HepG2 (cell line): ENCODE measurements at regions not wholly inside any gene's neighbourhood (a gene's known extent, or its start where the extent isn't known, plus 50 kb on each side); places are given as distances from the start of the nearest gene placed in this dataset.

ENCODE experiments used
- ATAC-seq: fragments of 200-7000 bp; cut with Tn5 transposase; 3 replicates; pipeline ENCODE4 v1.9.1; 2020; ENCODE audit warnings: mild to moderate bottlenecking, moderate library complexity
- BruUV-seq: library from RNA; stranded (reverse); fragments of 400-500 nt; replicated peaks from 2 replicates; lab custom pipeline; 2021; lab: Mats Ljungman, UMichigan
- CTCF ChIA-PET: fragments of 300-600 bp; formaldehyde crosslinking; extraction: SDS; loops from one replicate; lab custom pipeline; 2021; ENCODE audit warnings: low total read pairs, inconsistent platforms, low intra/inter-chr PET ratio; lab: Yijun Ruan, JAX
- POLR2A ChIA-PET: fragments of 350-600 bp; sonication (Branson Sonifier 250); formaldehyde crosslinking; loops from one replicate; lab custom pipeline; 2020; ENCODE audit warnings: antibody characterized with exemption, inconsistent platforms; lab: Yijun Ruan, JAX
- DNase-seq: peaks from one replicate; pipeline ENCODE4 v3.0.0-alpha.2; 2015; ENCODE audit warnings: low spot score
- FAIRE-seq: peaks from 3 replicates; lab custom pipeline; 2011; peaks lifted over from hg19 to GRCh38; lab: Jason Lieb, UNC
- H2AFZ ChIP-seq: one replicate; pipeline ENCODE4 v1.6.1; 2011; ENCODE audit warnings: low read length, inconsistent platforms
- H3K27ac ChIP-seq: fragments of 300-600 bp; 3 replicates; pipeline ENCODE4 v1.8.0; 2011; ENCODE audit warnings: mixed run types, mild to moderate bottlenecking, mixed read lengths, low read length, inconsistent platforms; ENCODE audit not compliant: insufficient read depth; ENCODE audit errors: extremely low read length
- H3K27me3 ChIP-seq, 2 experiments: fragments of 200-600 bp in 1 of 2; 2 replicates in 1 of 2; 3 replicates in 1 of 2; pipeline versions ENCODE4 v1.6.0 to v1.8.0; 2011; ENCODE audit warnings: low read length in 2 of 2, mild to moderate bottlenecking in 2 of 2, moderate library complexity in 2 of 2, inconsistent platforms in 1 of 2; ENCODE audit not compliant: insufficient read depth in 2 of 2, control insufficient read depth in 1 of 2
- H3K36me3 ChIP-seq, 2 experiments: fragments of 200-600 bp in 1 of 2; replicated peaks in 1 of 2; 2 replicates in 1 of 2; 3 replicates in 1 of 2; pipeline versions ENCODE4 v1.5.1 to v1.8.0; 2011; ENCODE audit warnings: low read length in 2 of 2, inconsistent platforms in 1 of 2; ENCODE audit not compliant: insufficient read depth in 2 of 2, control insufficient read depth in 1 of 2
- H3K4me1 ChIP-seq: 2 replicates; pipeline ENCODE4 v1.5.1; 2012; ENCODE audit warnings: low read length, inconsistent platforms; ENCODE audit not compliant: insufficient read depth
- H3K4me2 ChIP-seq: 2 replicates; pipeline ENCODE4 v1.6.0; 2011; ENCODE audit warnings: low read depth, low read length, inconsistent platforms
- H3K4me3 ChIP-seq, 3 experiments: fragments of 200-600 bp in 1 of 3; sonication (generic), shearing (Covaris generic) in 1 of 3; replicated peaks in 1 of 3; 2 replicates each; pipeline ENCODE4 v1.5.1; 2011 to 2016; ENCODE audit warnings: low read length in 3 of 3, inconsistent platforms in 2 of 3, low read depth in 2 of 3, mild to moderate bottlenecking in 2 of 3, control low read depth in 1 of 3, mixed read lengths in 1 of 3; ENCODE audit not compliant: insufficient read depth in 1 of 3
- H3K79me2 ChIP-seq: one replicate; pipeline ENCODE4 v1.6.1; 2011; ENCODE audit warnings: low read length, inconsistent platforms; ENCODE audit not compliant: insufficient read depth
- H3K9ac ChIP-seq: 2 replicates; pipeline ENCODE4 v1.6.0; 2011; ENCODE audit warnings: mild to moderate bottlenecking, low read depth, low read length, inconsistent platforms; ENCODE audit not compliant: insufficient read depth
- H3K9me3 ChIP-seq: 2 replicates; pipeline ENCODE4 v1.5.1; 2012; ENCODE audit warnings: mild to moderate bottlenecking, low read length
- H4K20me1 ChIP-seq: 2 replicates; pipeline ENCODE4 v1.6.0; 2011; ENCODE audit warnings: inconsistent platforms, mild to moderate bottlenecking, low read length, moderate library complexity; ENCODE audit not compliant: insufficient read depth
- FIP1L1 ChIP-seq: fragments of 200-400 bp; formaldehyde crosslinking; IDR thresholded peaks from 2 replicates; pipeline ENCODE4 v1.6.1; 2018; ENCODE audit warnings: low read depth, mild to moderate bottlenecking, low read length, moderate library complexity, borderline replicate concordance; ENCODE audit not compliant: insufficient read depth
- FOXJ3 ChIP-seq: sonication (generic); formaldehyde crosslinking; IDR thresholded peaks from 2 replicates; pipeline ENCODE4 v1.4.0; 2020; ENCODE audit warnings: missing genetic modification reagents, mild to moderate bottlenecking, borderline replicate concordance
- MATR3 ChIP-seq: sonication (generic); formaldehyde crosslinking; IDR thresholded peaks from 2 replicates; pipeline ENCODE4 v1.4.0; 2020; ENCODE audit warnings: missing genetic modification reagents
- MEIS2 ChIP-seq: sonication (generic); formaldehyde crosslinking; IDR thresholded peaks from 2 replicates; pipeline ENCODE4 v1.9.0; 2021; ENCODE audit warnings: mild to moderate bottlenecking, missing genetic modification reagents
- POLR2AphosphoS2 ChIP-seq: IDR thresholded peaks from 2 replicates; pipeline ENCODE4 v1.6.1; 2011; ENCODE audit warnings: low read depth, low read length, improper control_type of control experiment
- TCF7L2 ChIP-seq: IDR thresholded peaks from 2 replicates; pipeline ENCODE4 v1.6.1; 2011; ENCODE audit warnings: mild to moderate bottlenecking, low read depth, low read length, moderate library complexity
- U2AF1 ChIP-seq: fragments of 200-400 bp; formaldehyde crosslinking; optimal IDR thresholded peaks from 2 replicates; pipeline ENCODE3; 2017; ENCODE audit warnings: mild to moderate bottlenecking, low read depth, low read length
- WIZ ChIP-seq: sonication (generic); formaldehyde crosslinking; IDR thresholded peaks from 2 replicates; pipeline ENCODE4 v1.5.1; 2020; ENCODE audit warnings: mild to moderate bottlenecking, missing genetic modification reagents
- ZNF883 ChIP-seq: sonication (generic); formaldehyde crosslinking; IDR thresholded peaks from 2 replicates; pipeline ENCODE4 v1.5.1; 2020; ENCODE audit warnings: mild to moderate bottlenecking, missing genetic modification reagents; ENCODE audit errors: not compliant biosample characterization
- WGBS: methylation state at CpG from one replicate; pipeline ENCODE4 v1.1.6; 2017; ENCODE audit warnings: low lambda C conversion rate; 5-methylcytosine and 5-hydroxymethylcytosine counted together
- in situ Hi-C: cut with HindIII; loops from 2 replicates; pipeline ENCODE4 v1.10.0; 2017; ENCODE audit warnings: low pct_unique_long_range_greater_than_20kb; ENCODE audit not compliant: extremely low pct_ligation_motif_present
- intact Hi-C: fragments of 100-400 bp; cut with micrococcal nuclease; formaldehyde crosslinking; loops from one replicate; pipeline ENCODE4 v1.10.0; 2022; ENCODE audit not compliant: unreplicated experiment
- TF ChIP-seq, protein P1 (sequence below): IDR thresholded peaks from 2 replicates; pipeline ENCODE4 v1.6.1; 2016; ENCODE audit warnings: low read depth, missing genetic modification reagents, missing compliant biosample characterization
- TF ChIP-seq, protein P2 (sequence below): sonication (generic); formaldehyde crosslinking; conservative IDR thresholded peaks from 2 replicates; pipeline ENCODE4 v1.8.0; 2022; ENCODE audit warnings: low read depth, missing genetic modification reagents
- TF ChIP-seq, protein P3 (sequence below): sonication (generic); formaldehyde crosslinking; IDR thresholded peaks from 2 replicates; pipeline ENCODE4 v1.8.1; 2022; ENCODE audit warnings: mild to moderate bottlenecking, missing genetic modification reagents
- TF ChIP-seq, protein P4 (sequence below): sonication (generic); formaldehyde crosslinking; IDR thresholded peaks from 2 replicates; pipeline ENCODE4 v1.4.0; 2020; ENCODE audit warnings: missing genetic modification reagents
- TF ChIP-seq, protein P5 (sequence below): sonication (generic); formaldehyde crosslinking; IDR thresholded peaks from 2 replicates; pipeline ENCODE4 v1.5.0; 2020; ENCODE audit warnings: missing genetic modification reagents, mild to moderate bottlenecking, borderline replicate concordance

DNA sequence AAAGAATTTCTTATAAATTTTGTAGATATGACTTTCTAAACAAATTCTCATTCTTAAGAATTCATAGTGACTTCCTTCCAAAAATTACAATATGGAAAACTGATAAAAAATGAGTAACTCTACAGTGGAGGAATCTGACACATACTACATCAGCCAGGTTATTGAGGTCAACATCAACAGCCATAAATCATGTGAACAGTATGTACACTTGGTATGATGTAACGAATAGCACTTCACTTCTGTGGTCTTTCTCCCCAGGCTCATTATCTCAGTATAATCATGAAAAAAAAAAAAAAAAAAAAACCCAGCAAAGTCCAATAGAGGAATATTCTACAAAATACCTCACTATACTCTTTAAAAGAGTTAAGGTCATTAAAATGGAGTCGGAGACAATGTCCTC lies 111.2 kb upstream of the SUCLG2 start:
- Histone ChIP-seq H3K79me2 (no peaks in the 10 kb centered on the region), H3K9me3 (no peaks in the 10 kb centered on the region), H4K20me1 (no peaks in the 10 kb centered on the region), H3K27ac (no peak overlapping the region), H3K27me3 (no peaks in the 10 kb centered on the region; a peak in 1 of 5 replicates), H3K4me2 (no peak overlapping the region), H3K36me3 (no peaks in the 10 kb centered on the region), H3K9ac (no peak overlapping the region), H3K4me3 (no peak overlapping the region), H3K4me1 (no peaks in the 10 kb centered on the region), H2AFZ (no peak overlapping the region)
- 3% methylated on average over 2 of the region's 2 CpGs for WGBS
- no peak for ATAC-seq
- intact Hi-C loops = no loop called here
- ChIA-PET POLR2A (no interaction called here), CTCF (no interaction called here)
- TF ChIP-seq, protein P1, sequence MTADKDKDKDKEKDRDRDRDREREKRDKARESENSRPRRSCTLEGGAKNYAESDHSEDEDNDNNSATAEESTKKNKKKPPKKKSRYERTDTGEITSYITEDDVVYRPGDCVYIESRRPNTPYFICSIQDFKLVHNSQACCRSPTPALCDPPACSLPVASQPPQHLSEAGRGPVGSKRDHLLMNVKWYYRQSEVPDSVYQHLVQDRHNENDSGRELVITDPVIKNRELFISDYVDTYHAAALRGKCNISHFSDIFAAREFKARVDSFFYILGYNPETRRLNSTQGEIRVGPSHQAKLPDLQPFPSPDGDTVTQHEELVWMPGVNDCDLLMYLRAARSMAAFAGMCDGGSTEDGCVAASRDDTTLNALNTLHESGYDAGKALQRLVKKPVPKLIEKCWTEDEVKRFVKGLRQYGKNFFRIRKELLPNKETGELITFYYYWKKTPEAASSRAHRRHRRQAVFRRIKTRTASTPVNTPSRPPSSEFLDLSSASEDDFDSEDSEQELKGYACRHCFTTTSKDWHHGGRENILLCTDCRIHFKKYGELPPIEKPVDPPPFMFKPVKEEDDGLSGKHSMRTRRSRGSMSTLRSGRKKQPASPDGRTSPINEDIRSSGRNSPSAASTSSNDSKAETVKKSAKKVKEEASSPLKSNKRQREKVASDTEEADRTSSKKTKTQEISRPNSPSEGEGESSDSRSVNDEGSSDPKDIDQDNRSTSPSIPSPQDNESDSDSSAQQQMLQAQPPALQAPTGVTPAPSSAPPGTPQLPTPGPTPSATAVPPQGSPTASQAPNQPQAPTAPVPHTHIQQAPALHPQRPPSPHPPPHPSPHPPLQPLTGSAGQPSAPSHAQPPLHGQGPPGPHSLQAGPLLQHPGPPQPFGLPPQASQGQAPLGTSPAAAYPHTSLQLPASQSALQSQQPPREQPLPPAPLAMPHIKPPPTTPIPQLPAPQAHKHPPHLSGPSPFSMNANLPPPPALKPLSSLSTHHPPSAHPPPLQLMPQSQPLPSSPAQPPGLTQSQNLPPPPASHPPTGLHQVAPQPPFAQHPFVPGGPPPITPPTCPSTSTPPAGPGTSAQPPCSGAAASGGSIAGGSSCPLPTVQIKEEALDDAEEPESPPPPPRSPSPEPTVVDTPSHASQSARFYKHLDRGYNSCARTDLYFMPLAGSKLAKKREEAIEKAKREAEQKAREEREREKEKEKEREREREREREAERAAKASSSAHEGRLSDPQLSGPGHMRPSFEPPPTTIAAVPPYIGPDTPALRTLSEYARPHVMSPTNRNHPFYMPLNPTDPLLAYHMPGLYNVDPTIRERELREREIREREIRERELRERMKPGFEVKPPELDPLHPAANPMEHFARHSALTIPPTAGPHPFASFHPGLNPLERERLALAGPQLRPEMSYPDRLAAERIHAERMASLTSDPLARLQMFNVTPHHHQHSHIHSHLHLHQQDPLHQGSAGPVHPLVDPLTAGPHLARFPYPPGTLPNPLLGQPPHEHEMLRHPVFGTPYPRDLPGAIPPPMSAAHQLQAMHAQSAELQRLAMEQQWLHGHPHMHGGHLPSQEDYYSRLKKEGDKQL = no peak
- TF ChIP-seq, protein P2, sequence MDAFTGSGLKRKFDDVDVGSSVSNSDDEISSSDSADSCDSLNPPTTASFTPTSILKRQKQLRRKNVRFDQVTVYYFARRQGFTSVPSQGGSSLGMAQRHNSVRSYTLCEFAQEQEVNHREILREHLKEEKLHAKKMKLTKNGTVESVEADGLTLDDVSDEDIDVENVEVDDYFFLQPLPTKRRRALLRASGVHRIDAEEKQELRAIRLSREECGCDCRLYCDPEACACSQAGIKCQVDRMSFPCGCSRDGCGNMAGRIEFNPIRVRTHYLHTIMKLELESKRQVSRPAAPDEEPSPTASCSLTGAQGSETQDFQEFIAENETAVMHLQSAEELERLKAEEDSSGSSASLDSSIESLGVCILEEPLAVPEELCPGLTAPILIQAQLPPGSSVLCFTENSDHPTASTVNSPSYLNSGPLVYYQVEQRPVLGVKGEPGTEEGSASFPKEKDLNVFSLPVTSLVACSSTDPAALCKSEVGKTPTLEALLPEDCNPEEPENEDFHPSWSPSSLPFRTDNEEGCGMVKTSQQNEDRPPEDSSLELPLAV (CRISPR knock-in tag) = no peak
- TF ChIP-seq U2AF1 (no peak), MATR3 (CRISPR knock-in tag) (no peak), FIP1L1 (no peak), TCF7L2 (no peak), WIZ (CRISPR knock-in tag) (no peak), ZNF883 (no peak), MEIS2 (CRISPR knock-in tag) (no peak), FOXJ3 (CRISPR knock-in tag) (no peak), POLR2AphosphoS2 (no peak)
- TF ChIP-seq, protein P3, sequence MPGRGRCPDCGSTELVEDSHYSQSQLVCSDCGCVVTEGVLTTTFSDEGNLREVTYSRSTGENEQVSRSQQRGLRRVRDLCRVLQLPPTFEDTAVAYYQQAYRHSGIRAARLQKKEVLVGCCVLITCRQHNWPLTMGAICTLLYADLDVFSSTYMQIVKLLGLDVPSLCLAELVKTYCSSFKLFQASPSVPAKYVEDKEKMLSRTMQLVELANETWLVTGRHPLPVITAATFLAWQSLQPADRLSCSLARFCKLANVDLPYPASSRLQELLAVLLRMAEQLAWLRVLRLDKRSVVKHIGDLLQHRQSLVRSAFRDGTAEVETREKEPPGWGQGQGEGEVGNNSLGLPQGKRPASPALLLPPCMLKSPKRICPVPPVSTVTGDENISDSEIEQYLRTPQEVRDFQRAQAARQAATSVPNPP (CRISPR knock-in tag) = no peak
- TF ChIP-seq, protein P4, sequence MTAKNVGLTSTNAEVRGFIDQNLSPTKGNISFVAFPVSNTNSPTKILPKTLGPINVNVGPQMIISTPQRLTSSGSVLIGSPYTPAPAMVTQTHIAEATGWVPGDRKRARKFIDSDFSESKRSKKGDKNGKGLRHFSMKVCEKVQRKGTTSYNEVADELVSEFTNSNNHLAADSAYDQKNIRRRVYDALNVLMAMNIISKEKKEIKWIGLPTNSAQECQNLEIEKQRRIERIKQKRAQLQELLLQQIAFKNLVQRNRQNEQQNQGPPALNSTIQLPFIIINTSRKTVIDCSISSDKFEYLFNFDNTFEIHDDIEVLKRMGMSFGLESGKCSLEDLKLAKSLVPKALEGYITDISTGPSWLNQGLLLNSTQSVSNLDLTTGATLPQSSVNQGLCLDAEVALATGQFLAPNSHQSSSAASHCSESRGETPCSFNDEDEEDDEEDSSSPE (CRISPR knock-in tag) = no peak
- TF ChIP-seq, protein P5, sequence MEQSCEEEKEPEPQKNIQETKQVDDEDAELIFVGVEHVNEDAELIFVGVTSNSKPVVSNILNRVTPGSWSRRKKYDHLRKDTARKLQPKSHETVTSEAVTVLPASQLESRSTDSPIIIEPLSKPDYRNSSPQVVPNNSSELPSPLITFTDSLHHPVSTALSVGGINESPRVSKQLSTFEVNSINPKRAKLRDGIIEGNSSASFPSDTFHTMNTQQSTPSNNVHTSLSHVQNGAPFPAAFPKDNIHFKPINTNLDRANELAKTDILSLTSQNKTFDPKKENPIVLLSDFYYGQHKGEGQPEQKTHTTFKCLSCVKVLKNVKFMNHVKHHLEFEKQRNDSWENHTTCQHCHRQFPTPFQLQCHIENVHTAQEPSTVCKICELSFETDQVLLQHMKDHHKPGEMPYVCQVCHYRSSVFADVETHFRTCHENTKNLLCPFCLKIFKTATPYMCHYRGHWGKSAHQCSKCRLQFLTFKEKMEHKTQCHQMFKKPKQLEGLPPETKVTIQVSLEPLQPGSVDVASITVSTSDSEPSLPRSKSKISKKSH (CRISPR knock-in tag) = no peak
- no peak for FAIRE-seq
- BruUV-seq = no TSS peak
- DNase-seq = no peak
- in situ Hi-C loops = no loop called here
